Muscle layer of duodenum (tissue), 2 donors: ENCODE measurements at regions not wholly inside any gene's neighbourhood (a gene's known extent, or its start where the extent isn't known, plus 50 kb on each side); places are given as distances from the start of the nearest gene placed in this dataset.

Source experiments
- H3K27ac ChIP-seq: one replicate; pipeline ENCODE4 v1.7.0; 2013; ENCODE audit warnings: mild to moderate bottlenecking, low read length
- H3K27me3 ChIP-seq: one replicate; pipeline ENCODE4 v1.7.0; 2013; ENCODE audit warnings: low read depth, mild to moderate bottlenecking, control low read depth, low read length
- H3K36me3 ChIP-seq, 2 donors: one replicate each; pipeline ENCODE4 v1.7.0; 2013; ENCODE audit warnings: low read length in 2 of 2, control low read depth in 1 of 2, mild to moderate bottlenecking in 1 of 2; ENCODE audit not compliant: insufficient read depth in 2 of 2, control insufficient read depth in 1 of 2
- H3K4me1 ChIP-seq, 2 donors: one replicate each; pipeline ENCODE4 v1.7.0; 2013; ENCODE audit warnings: low read length in 2 of 2, mild to moderate bottlenecking in 2 of 2, control low read depth in 1 of 2, moderate library complexity in 1 of 2; ENCODE audit not compliant: insufficient read depth in 2 of 2, control insufficient read depth in 1 of 2
- H3K4me3 ChIP-seq, 2 donors: one replicate each; pipeline ENCODE4 v1.7.0; 2013; ENCODE audit warnings: low read length in 2 of 2, low read depth in 1 of 2, mild to moderate bottlenecking in 1 of 2
- H3K9me3 ChIP-seq, 2 donors: one replicate each; pipeline ENCODE4 v1.7.0; 2013; ENCODE audit warnings: low read length in 2 of 2, control low read depth in 1 of 2, mild to moderate bottlenecking in 1 of 2; ENCODE audit not compliant: control insufficient read depth in 1 of 2
- donor health status: healthy.

DNA sequence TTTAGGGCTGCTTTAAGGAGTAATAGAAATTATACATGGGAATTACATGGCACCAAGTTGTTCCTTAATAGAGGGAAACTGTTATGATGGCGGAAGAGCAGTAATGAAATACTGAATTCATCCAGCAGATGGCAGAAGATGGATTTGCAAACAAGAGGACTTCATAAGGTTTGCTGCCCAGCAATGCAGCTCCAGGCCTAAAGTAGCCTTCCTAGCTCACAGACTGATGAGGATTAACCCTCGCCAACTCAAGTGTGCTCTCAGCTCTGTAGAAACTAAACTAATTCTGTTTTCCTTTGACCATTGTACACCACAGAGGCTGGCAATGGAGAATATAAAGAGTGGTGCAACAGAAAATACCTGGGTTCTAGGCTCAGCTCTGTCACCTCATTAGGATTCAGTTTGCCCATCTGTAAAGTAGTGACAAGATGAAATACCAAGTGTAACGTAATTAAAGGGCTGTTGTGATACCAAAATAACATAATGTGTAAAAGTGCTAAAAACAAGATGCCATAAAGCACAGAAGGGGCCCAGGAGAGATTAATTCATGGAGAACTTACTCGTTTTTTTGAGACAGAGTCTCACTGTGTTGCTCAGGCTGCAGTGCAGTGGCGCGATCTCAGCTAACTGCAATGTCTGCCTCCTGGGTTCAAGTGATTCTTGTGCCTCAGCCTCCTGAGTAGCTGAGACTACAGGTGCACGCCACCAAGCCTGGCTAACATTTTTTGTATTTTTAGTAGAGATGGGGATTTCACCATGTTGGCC lies 102.4 kb upstream of the SERBP1 start:
- H3K4me3 ChIP-seq = no peak overlapping the region

DNA sequence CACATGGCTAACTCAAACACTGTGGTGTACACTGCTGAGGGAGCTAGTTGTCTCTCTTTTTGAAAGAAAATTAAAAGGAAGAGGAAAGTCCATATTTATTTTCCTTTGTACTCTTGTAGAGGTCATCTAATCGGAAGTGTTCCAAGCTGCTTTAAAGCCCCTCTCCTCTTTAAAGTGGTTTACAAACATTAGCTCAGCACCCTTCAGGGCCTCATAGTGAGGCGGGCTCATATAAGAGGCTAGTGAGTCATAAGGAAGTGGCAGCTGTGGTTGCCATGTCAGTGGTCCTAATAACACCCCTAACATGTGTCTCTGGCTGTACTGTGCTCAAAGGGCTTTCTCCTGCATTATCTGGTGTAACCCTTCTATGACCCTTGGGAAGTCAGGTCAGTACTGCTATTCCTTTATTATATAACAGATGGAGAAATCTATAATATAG lies 104.4 kb upstream of the SERBP1 start:
- Histone ChIP-seq H3K9me3 (no peaks in the 10 kb centered on the region), H3K27me3 (no peaks in the 10 kb centered on the region), H3K36me3 (no peaks in the 10 kb centered on the region), H3K27ac (no peak overlapping the region), H3K4me1 (no peaks in the 10 kb centered on the region), H3K4me3 (no peak overlapping the region)

More for the DNA sequence above, 102.4 kb upstream of the SERBP1 start:
- H3K4me1 ChIP-seq = no peaks in the 10 kb centered on the region
- H3K27ac ChIP-seq = no peak overlapping the region
- no peaks in the 10 kb centered on the region for H3K9me3 ChIP-seq
- no peaks in the 10 kb centered on the region for H3K27me3 ChIP-seq
- H3K36me3 ChIP-seq = no peaks in the 10 kb centered on the region

DNA sequence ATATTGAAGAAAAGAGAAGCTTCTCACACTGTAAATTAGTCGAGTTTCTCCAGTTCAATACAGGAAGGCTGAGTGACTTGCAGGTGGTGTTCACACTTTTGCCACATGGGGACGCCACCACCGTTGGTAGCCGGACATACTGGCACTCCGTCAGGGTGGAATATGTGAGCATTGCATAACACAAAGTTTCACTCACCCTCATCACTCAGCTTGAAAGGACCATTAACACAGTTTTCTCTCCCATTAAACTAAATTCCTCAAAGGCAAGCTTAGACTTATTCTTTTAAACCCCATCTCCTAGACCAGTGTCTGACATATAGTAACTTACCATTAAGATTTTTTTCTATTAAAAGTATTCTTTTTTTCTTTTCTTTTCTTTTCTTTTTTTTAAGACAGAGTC lies 105.3 kb upstream of the SERBP1 start:
- H3K27ac ChIP-seq = no peak overlapping the region
- H3K36me3 ChIP-seq = no peaks in the 10 kb centered on the region
- H3K4me1 ChIP-seq = no peaks in the 10 kb centered on the region
- H3K9me3 ChIP-seq = no peaks in the 10 kb centered on the region
- H3K4me3 ChIP-seq = no peak overlapping the region
- H3K27me3 ChIP-seq = no peaks in the 10 kb centered on the region

DNA sequence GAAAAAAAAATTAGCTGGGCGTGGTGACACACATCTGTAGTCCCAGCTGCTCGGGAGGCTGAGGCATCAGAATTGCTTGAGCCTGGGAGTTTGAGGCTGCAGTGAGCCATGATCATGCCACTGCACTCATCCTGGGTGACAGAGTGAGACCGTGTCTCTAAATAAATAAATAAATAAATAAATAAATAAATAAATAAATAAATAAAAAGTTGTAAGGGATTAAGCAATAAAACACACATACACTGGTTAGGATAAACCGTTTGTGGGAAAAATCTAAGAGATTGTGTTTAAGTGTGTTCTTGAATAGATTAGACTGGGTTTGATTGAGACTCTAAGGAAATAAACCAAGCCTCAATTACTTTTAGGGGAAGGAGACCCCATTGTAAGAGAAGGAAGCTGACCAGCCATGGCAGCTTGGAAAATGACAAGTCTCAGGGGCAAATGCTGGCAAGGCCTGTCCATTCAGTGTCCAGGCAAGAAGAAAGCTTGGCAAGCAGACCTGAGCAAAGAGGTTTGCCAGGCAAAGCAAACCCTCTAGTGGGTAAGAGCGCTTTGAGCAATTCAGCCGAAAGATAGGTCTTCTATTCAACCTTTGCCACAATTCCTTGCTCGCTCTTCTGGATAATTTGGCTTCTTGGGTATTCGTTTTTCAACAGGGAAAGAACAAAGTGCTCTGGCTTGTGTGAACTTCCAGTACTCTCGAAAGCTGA lies 106.9 kb upstream of the SERBP1 start:
- no peak overlapping the region for H3K4me3 ChIP-seq
- no peaks in the 10 kb centered on the region for H3K4me1 ChIP-seq
- no peaks in the 10 kb centered on the region for H3K9me3 ChIP-seq
- H3K36me3 ChIP-seq = no peaks in the 10 kb centered on the region
- H3K27ac ChIP-seq = no peak overlapping the region
- H3K27me3 ChIP-seq = no peaks in the 10 kb centered on the region

DNA sequence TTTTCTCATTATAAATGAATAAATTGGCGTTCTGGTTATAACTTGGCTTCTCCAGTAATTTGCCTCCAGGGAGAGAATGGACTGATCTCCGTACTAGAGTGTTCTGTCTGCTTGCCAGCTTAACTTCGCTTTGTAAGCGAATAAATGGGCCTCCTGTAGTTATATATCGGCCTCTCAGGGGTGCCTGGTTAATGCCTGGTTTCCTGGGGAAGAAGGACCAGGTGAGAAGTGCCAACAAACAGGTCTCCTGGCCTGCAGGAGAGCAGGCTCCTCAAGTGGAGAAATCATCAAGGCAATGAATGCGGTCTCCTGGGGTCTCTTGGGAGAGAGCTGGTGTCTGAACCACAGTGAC lies 107.4 kb upstream of the SERBP1 start:
- Histone ChIP-seq H3K36me3 (no peaks in the 10 kb centered on the region), H3K9me3 (no peaks in the 10 kb centered on the region), H3K27ac (no peak overlapping the region), H3K27me3 (no peaks in the 10 kb centered on the region), H3K4me3 (no peak overlapping the region), H3K4me1 (no peaks in the 10 kb centered on the region)

GRCh38 chr1:67540025-67540732 lies 110.0 kb upstream of the SERBP1 start:
- Histone ChIP-seq H3K36me3 (no peaks in the 10 kb centered on the region), H3K4me3 (no peak overlapping the region), H3K4me1 (no peaks in the 10 kb centered on the region), H3K27me3 (no peaks in the 10 kb centered on the region), H3K27ac (no peak overlapping the region), H3K9me3 (no peaks in the 10 kb centered on the region)

- H3K9me3 ChIP-seq = no peaks in the 10 kb centered on the region
- H3K4me3 ChIP-seq = no peak overlapping the region
- H3K27ac ChIP-seq = no peak overlapping the region
- H3K4me1 ChIP-seq = no peaks in the 10 kb centered on the region
- no peaks in the 10 kb centered on the region for H3K36me3 ChIP-seq
- H3K27me3 ChIP-seq = no peaks in the 10 kb centered on the region
Observed at GRCh38 chr1:67540733-67541125, 110.5 kb upstream of the SERBP1 start.

GRCh38 chr1:67542747-67543146 lies 112.5 kb upstream of the SERBP1 start:
- Histone ChIP-seq H3K4me3 (no peak overlapping the region), H3K27me3 (no peaks in the 10 kb centered on the region), H3K9me3 (no peaks in the 10 kb centered on the region), H3K4me1 (no peaks in the 10 kb centered on the region), H3K27ac (no peak overlapping the region), H3K36me3 (no peaks in the 10 kb centered on the region)

DNA sequence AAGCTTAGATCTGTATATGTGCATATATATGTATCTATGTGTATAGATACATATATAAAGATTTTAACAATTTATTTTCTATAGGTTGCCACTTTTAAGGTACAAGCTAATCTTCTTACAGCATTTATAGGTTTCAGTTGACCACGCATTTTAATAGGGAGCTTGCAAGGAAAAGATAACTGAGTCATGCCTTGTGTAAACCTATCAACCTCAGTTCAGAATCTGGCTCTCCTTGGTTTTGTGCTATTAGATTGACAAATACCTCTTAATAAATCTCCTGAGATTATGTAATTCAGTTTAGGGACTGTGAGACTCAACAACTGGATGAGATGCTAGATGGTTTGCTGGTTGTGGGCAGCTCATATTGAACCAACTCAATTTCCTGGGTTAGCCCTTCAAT lies 114.7 kb upstream of the SERBP1 start:
- Histone ChIP-seq H3K36me3 (no peaks in the 10 kb centered on the region), H3K9me3 (no peaks in the 10 kb centered on the region), H3K27ac (no peak overlapping the region), H3K4me1 (no peaks in the 10 kb centered on the region), H3K4me3 (no peak overlapping the region), H3K27me3 (no peaks in the 10 kb centered on the region)

- H3K27me3 ChIP-seq = no peaks in the 10 kb centered on the region
- H3K9me3 ChIP-seq = no peaks in the 10 kb centered on the region
- no peaks in the 10 kb centered on the region for H3K36me3 ChIP-seq
- H3K4me3 ChIP-seq = no peak overlapping the region
- no peak overlapping the region for H3K27ac ChIP-seq
- no peaks in the 10 kb centered on the region for H3K4me1 ChIP-seq
Observed at GRCh38 chr1:67545364-67545763, 115.2 kb upstream of the SERBP1 start.

- Histone ChIP-seq H3K27me3 (no peaks in the 10 kb centered on the region), H3K27ac (no peak overlapping the region), H3K4me3 (no peak overlapping the region), H3K36me3 (no peaks in the 10 kb centered on the region), H3K4me1 (no peaks in the 10 kb centered on the region), H3K9me3 (no peaks in the 10 kb centered on the region)
Observed at GRCh38 chr1:67551375-67551774, 121.2 kb upstream of the SERBP1 start.
